Sigmoid colon (tissue), 6 donors: ENCODE measurements at regions not wholly inside any gene's neighbourhood (a gene's known extent, or its start where the extent isn't known, plus 50 kb on each side); places are given as distances from the start of the nearest gene placed in this dataset.

Source experiments
- DNase-seq: peaks from one replicate; pipeline ENCODE4 v3.0.0-alpha.2; 2019
- H3K27ac ChIP-seq, 4 donors: fragments of 200-600 bp; sonication (generic); one replicate each; pipeline ENCODE4 v1.5.1; 2016 to 2019; ENCODE audit warnings: mild to moderate bottlenecking in 1 of 4
- H3K27me3 ChIP-seq, 3 donors: fragments of 200-600 bp; sonication (generic); one replicate each; pipeline ENCODE4 v1.5.1; 2019; ENCODE audit warnings: mild to moderate bottlenecking in 1 of 3
- H3K36me3 ChIP-seq, 4 donors: fragments of 200-600 bp; sonication (generic); one replicate each; pipeline ENCODE4 v1.5.1; 2016 to 2019
- H3K4me1 ChIP-seq, 4 donors: fragments of 200-600 bp; sonication (generic); one replicate each; pipeline ENCODE4 v1.5.1; 2017 to 2019
- H3K4me3 ChIP-seq, 4 donors: fragments of 200-600 bp; sonication (generic); one replicate each; pipeline ENCODE4 v1.5.1; 2017 to 2019; ENCODE audit warnings: mild to moderate bottlenecking in 2 of 4, moderate library complexity in 1 of 4
- H3K9me3 ChIP-seq, 4 donors: fragments of 200-600 bp in 3 of 4; sonication (generic) in 3 of 4; one replicate each; pipeline versions ENCODE4 v1.5.1 to v1.6.1; 2013 to 2019
- CTCF ChIP-seq, 4 experiments: fragments of 450-650 bp in 3 of 4; fragments of 200-600 bp in 1 of 4; IDR thresholded peaks; one replicate each; pipeline ENCODE4 v1.5.1; 2016 to 2019; ENCODE audit warnings: antibody characterized with exemption in 4 of 4, mild to moderate bottlenecking in 3 of 4, moderate library complexity in 2 of 4
- EP300 ChIP-seq, 4 donors: sonication (generic); formaldehyde crosslinking; IDR thresholded peaks; one replicate each; pipeline ENCODE4 v1.6.1; 2017; ENCODE audit warnings: antibody characterized with exemption in 4 of 4
- POLR2A ChIP-seq, 2 donors: fragments of 450-650 bp; IDR thresholded peaks; one replicate each; pipeline ENCODE4 v1.6.1; 2016; ENCODE audit warnings: antibody characterized with exemption in 2 of 2, mild to moderate bottlenecking in 2 of 2, moderate library complexity in 2 of 2
- POLR2AphosphoS5 ChIP-seq, 4 donors: sonication (generic); formaldehyde crosslinking; IDR thresholded peaks; one replicate each; pipeline ENCODE4 v1.6.1; 2017; ENCODE audit warnings: antibody characterized with exemption in 4 of 4
- WGBS, 2 donors: extraction: QIAGEN DNeasy Blood & Tissue Kit; methylation state at CpG; one replicate each; pipeline ENCODE4 v1.1.7; 2013; 5-methylcytosine and 5-hydroxymethylcytosine counted together
- intact Hi-C: fragments of 100-400 bp; cut with DNase I; formaldehyde crosslinking; loops from one replicate; pipeline ENCODE4 v1.15.1; 2023
- donor health status: healthy with polysubstance abuse.
- donor health status: healthy.

GRCh38 chr13:74866101-74866500 lies 615.9 kb downstream of the TBC1D4 start:
- TF ChIP-seq CTCF (IDR thresholded peaks at IDR 0.05) (no peak), POLR2A (IDR thresholded peaks at IDR 0.05) (no peak), EP300 (IDR thresholded peaks at IDR 0.05) (no peak), POLR2AphosphoS5 (IDR thresholded peaks at IDR 0.05) (no peak)
- 28 to 44% methylated on average over 1 of the region's 1 CpG for WGBS, 2 donors
- intact Hi-C loops: no loop called here

GRCh38 chr13:74865656-74866055 lies 616.3 kb downstream of the TBC1D4 start:
- intact Hi-C loops: no loop called here
- no peak overlapping the region for H3K27ac ChIP-seq
- TF ChIP-seq EP300 (IDR thresholded peaks at IDR 0.05): no peak
- no peak for TF ChIP-seq CTCF (IDR thresholded peaks at IDR 0.05)
- TF ChIP-seq POLR2A (IDR thresholded peaks at IDR 0.05): no peak
- TF ChIP-seq POLR2AphosphoS5 (IDR thresholded peaks at IDR 0.05): no peak
- no peak overlapping the region for H3K4me3 ChIP-seq
- peaks cover 0 to 3% (median 0%) of the 10 kb centered on the region in 4 donors for H3K4me1 ChIP-seq
- H3K36me3 ChIP-seq: no peaks in the 10 kb centered on the region
- DNase-seq: no peak
- no peaks in the 10 kb centered on the region for H3K27me3 ChIP-seq
- peaks cover 0 to 2% (median 0%) of the 10 kb centered on the region in 4 donors for H3K9me3 ChIP-seq

More at GRCh38 chr13:74866101-74866500, 615.9 kb downstream of the TBC1D4 start:
- DNase-seq: no peak
- H3K27me3 ChIP-seq: no peaks in the 10 kb centered on the region
- no peak overlapping the region for H3K27ac ChIP-seq
- peaks cover 0 to 2% (median 0%) of the 10 kb centered on the region in 4 donors for H3K9me3 ChIP-seq
- H3K4me1 ChIP-seq: peaks cover 0 to 3% (median 0%) of the 10 kb centered on the region in 4 donors
- H3K4me3 ChIP-seq: no peak overlapping the region
- no peaks in the 10 kb centered on the region for H3K36me3 ChIP-seq

GRCh38 chr13:74860789-74861188 lies 621.2 kb downstream of the TBC1D4 start:
- DNase-seq: no peak
- TF ChIP-seq POLR2A (IDR thresholded peaks at IDR 0.05) (no peak), POLR2AphosphoS5 (IDR thresholded peaks at IDR 0.05) (no peak), CTCF (IDR thresholded peaks at IDR 0.05) (no peak), EP300 (IDR thresholded peaks at IDR 0.05) (no peak)
- peaks cover 0 to 4% (median 0%) of the 10 kb centered on the region in 4 donors for H3K9me3 ChIP-seq
- H3K4me3 ChIP-seq: no peak overlapping the region
- intact Hi-C loops: no loop called here
- no peak overlapping the region for H3K27ac ChIP-seq
- no peaks in the 10 kb centered on the region for H3K27me3 ChIP-seq
- H3K36me3 ChIP-seq: no peaks in the 10 kb centered on the region
- H3K4me1 ChIP-seq: no peaks in the 10 kb centered on the region
- WGBS, 2 donors: 94 to 97% methylated on average over 1 of the region's 1 CpG

GRCh38 chr13:74850893-74851292 lies 631.1 kb downstream of the TBC1D4 start:
- no peaks in the 10 kb centered on the region for H3K36me3 ChIP-seq
- 43 to 62% methylated on average over 2 of the region's 2 CpGs for WGBS, 2 donors
- H3K9me3 ChIP-seq: no peaks in the 10 kb centered on the region
- no peak for TF ChIP-seq POLR2AphosphoS5 (IDR thresholded peaks at IDR 0.05)
- no peak for TF ChIP-seq CTCF (IDR thresholded peaks at IDR 0.05)
- H3K4me1 ChIP-seq: no peaks in the 10 kb centered on the region
- no peak for DNase-seq
- H3K27me3 ChIP-seq: no peaks in the 10 kb centered on the region
- no peak overlapping the region for H3K4me3 ChIP-seq
- intact Hi-C loops: no loop called here
- no peak overlapping the region for H3K27ac ChIP-seq

- Histone ChIP-seq H3K9me3 (no peaks in the 10 kb centered on the region), H3K4me1 (no peaks in the 10 kb centered on the region), H3K27me3 (no peaks in the 10 kb centered on the region), H3K27ac (no peak overlapping the region), H3K36me3 (no peaks in the 10 kb centered on the region), H3K4me3 (no peak overlapping the region)
- TF ChIP-seq EP300 (IDR thresholded peaks at IDR 0.05) (no peak), CTCF (IDR thresholded peaks at IDR 0.05) (no peak), POLR2A (IDR thresholded peaks at IDR 0.05) (no peak), POLR2AphosphoS5 (IDR thresholded peaks at IDR 0.05) (no peak)
- WGBS, 2 donors: 76 to 80% methylated on average over 1 of the region's 1 CpG
- intact Hi-C loops: no loop called here
- no peak for DNase-seq
Observed at GRCh38 chr13:74847966-74848365, 634.0 kb downstream of the TBC1D4 start.
